SU-DHL-6 (cell line): ENCODE measurements at regions not wholly inside any gene's neighbourhood (a gene's known extent, or its start where the extent isn't known, plus 50 kb on each side); places are given as distances from the start of the nearest gene placed in this dataset.

Experiments
- H2AFZ ChIP-seq: fragments of 200-600 bp; sonication (generic); 2 replicates; pipeline ENCODE4 v1.6.1; 2014; ENCODE audit warnings: low read depth, mild to moderate bottlenecking, moderate library complexity, mixed read lengths, antibody characterized with exemption, low read length; ENCODE audit not compliant: severe bottlenecking
- H3F3A ChIP-seq: fragments of 200-600 bp; shearing (Covaris generic); 2 replicates; pipeline ENCODE4 v1.6.0; 2016; ENCODE audit warnings: antibody characterized with exemption, mild to moderate bottlenecking; ENCODE audit not compliant: insufficient read depth
- H3K27ac ChIP-seq: fragments of 200-600 bp; sonication (generic); 2 replicates; pipeline ENCODE4 v1.5.1; 2016; ENCODE audit warnings: low read depth, mild to moderate bottlenecking, low read length, moderate library complexity, mixed read lengths
- H3K27me3 ChIP-seq: fragments of 200-600 bp; sonication (generic), shearing (Covaris generic); 2 replicates; pipeline ENCODE4 v1.6.0; 2014; ENCODE audit warnings: mild to moderate bottlenecking, low read length
- H3K36me3 ChIP-seq: fragments of 200-600 bp; sonication (generic); 2 replicates; pipeline ENCODE4 v1.6.1; 2014; ENCODE audit warnings: mild to moderate bottlenecking, low read length, mixed read lengths
- H3K4me2 ChIP-seq: fragments of 300-600, 200-600 bp; shearing (Covaris generic), sonication (generic); 2 replicates; pipeline ENCODE4 v1.6.0; 2014; ENCODE audit warnings: low read length, low read depth, mild to moderate bottlenecking; ENCODE audit not compliant: poor library complexity, severe bottlenecking
- H3K4me3 ChIP-seq: fragments of 200-600 bp; sonication (generic); 2 replicates; pipeline ENCODE4 v1.5.1; 2014; ENCODE audit warnings: antibody characterized with exemption, low read length, mild to moderate bottlenecking, mixed read lengths; ENCODE audit not compliant: insufficient read depth, poor library complexity, severe bottlenecking
- H3K79me2 ChIP-seq: fragments of 200-600 bp; sonication (generic); 2 replicates; pipeline ENCODE4 v1.6.1; 2014; ENCODE audit warnings: mild to moderate bottlenecking, low read length, moderate library complexity; ENCODE audit not compliant: insufficient read depth
- H3K9ac ChIP-seq: fragments of 200-600 bp; sonication (generic); 2 replicates; pipeline ENCODE4 v1.7.0; 2014; ENCODE audit warnings: mild to moderate bottlenecking, low read length
- H3K9me2 ChIP-seq: fragments of 200-600 bp; sonication (generic); replicated peaks from 2 replicates; pipeline ENCODE4 v1.6.1; 2014; ENCODE audit warnings: low read length; ENCODE audit not compliant: insufficient read depth
- H3K9me3 ChIP-seq: fragments of 200-600 bp; sonication (generic); 2 replicates; pipeline ENCODE4 v1.6.1; 2014; ENCODE audit warnings: low read length, mixed read lengths; ENCODE audit not compliant: insufficient read depth
- H4K20me1 ChIP-seq: fragments of 200-600 bp; sonication (generic); 2 replicates; pipeline ENCODE4 v1.6.1; 2014; ENCODE audit warnings: low read depth, mild to moderate bottlenecking, antibody characterized with exemption, low read length, moderate library complexity, mixed read lengths
- CTCF ChIP-seq: fragments of 200-600 bp; sonication (generic); IDR thresholded peaks from one replicate; pipeline ENCODE4 v1.5.1; 2017; ENCODE audit warnings: antibody characterized with exemption, mild to moderate bottlenecking, low read length, moderate library complexity; ENCODE audit not compliant: insufficient read depth, poor library complexity, severe bottlenecking
- EZH2phosphoT487 ChIP-seq: fragments of 200-600 bp; sonication (generic), shearing (Covaris generic); conservative IDR thresholded peaks from 2 replicates; pipeline ENCODE4 v1.6.1; 2018; ENCODE audit warnings: mild to moderate bottlenecking, antibody characterized with exemption, low read length, moderate library complexity, mixed read lengths

GRCh38 chr2:236871500-236872001, 214.1 kb upstream of the COPS8 start:
- TF ChIP-seq EZH2phosphoT487 (no peak), CTCF (no peak)
- no peak overlapping the region for H3K4me2 ChIP-seq
- no peak overlapping the region for H3K9ac ChIP-seq
- H3K9me2 ChIP-seq: no peaks in the 10 kb centered on the region
- no peaks in the 10 kb centered on the region for H3K9me3 ChIP-seq
- H3K4me3 ChIP-seq: no peak overlapping the region
- H2AFZ ChIP-seq: no peak overlapping the region
- no peaks in the 10 kb centered on the region for H3K79me2 ChIP-seq
- H3K27me3 ChIP-seq: no peaks in the 10 kb centered on the region
- H3K27ac ChIP-seq: no peak overlapping the region
- H3K36me3 ChIP-seq: no peaks in the 10 kb centered on the region
- H3F3A ChIP-seq: no peaks in the 10 kb centered on the region
- no peaks in the 10 kb centered on the region for H4K20me1 ChIP-seq

DNA sequence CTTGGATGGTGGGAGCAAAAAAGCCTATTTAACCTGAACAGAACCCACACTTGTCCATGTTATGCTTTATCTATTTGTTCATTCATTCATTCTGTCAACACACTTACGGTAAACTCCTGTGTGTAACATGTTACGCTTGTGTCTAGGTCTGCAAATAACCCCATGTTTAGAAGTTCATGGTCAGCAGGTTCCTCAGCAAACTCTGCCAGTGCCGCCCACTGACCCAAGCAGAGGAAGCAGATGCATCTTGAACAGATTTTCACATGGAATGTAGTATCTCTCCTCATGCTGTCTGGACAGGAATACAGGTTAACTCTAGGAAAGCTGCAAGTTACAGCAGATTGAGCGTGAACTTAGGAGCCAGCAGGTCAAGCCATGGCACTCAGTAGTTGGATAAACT, 213.7 kb upstream of the COPS8 start:
- no peak overlapping the region for H2AFZ ChIP-seq
- H3K79me2 ChIP-seq: no peaks in the 10 kb centered on the region
- no peak overlapping the region for H3K4me2 ChIP-seq
- H3K9me3 ChIP-seq: no peaks in the 10 kb centered on the region
- TF ChIP-seq EZH2phosphoT487: no peak
- no peak for TF ChIP-seq CTCF
- no peak overlapping the region for H3K9ac ChIP-seq
- no peaks in the 10 kb centered on the region for H3F3A ChIP-seq
- H3K36me3 ChIP-seq: no peaks in the 10 kb centered on the region
- H3K27me3 ChIP-seq: no peaks in the 10 kb centered on the region
- no peak overlapping the region for H3K4me3 ChIP-seq
- no peak overlapping the region for H3K27ac ChIP-seq
- no peaks in the 10 kb centered on the region for H3K9me2 ChIP-seq
- H4K20me1 ChIP-seq: no peaks in the 10 kb centered on the region

- no peaks in the 10 kb centered on the region for H3K79me2 ChIP-seq
- H3K27me3 ChIP-seq: no peaks in the 10 kb centered on the region
- H3K36me3 ChIP-seq: no peaks in the 10 kb centered on the region
- no peak overlapping the region for H2AFZ ChIP-seq
- no peak overlapping the region for H3K9ac ChIP-seq
- H3K9me3 ChIP-seq: no peaks in the 10 kb centered on the region
- TF ChIP-seq EZH2phosphoT487 (no peak), CTCF (no peak)
- H3K4me2 ChIP-seq: no peak overlapping the region
- H3K27ac ChIP-seq: no peak overlapping the region
- H3F3A ChIP-seq: no peaks in the 10 kb centered on the region
- H3K9me2 ChIP-seq: no peaks in the 10 kb centered on the region
- H4K20me1 ChIP-seq: no peaks in the 10 kb centered on the region
- H3K4me3 ChIP-seq: no peak overlapping the region
Measured at GRCh38 chr2:236872981-236873380, 212.7 kb upstream of the COPS8 start.
